Ovary (tissue), 7 donors: ENCODE measurements at regions not wholly inside any gene's neighbourhood (a gene's known extent, or its start where the extent isn't known, plus 50 kb on each side); places are given as distances from the start of the nearest gene placed in this dataset.

Source experiments
- DNase-seq, 5 donors: peaks; one replicate each; pipeline ENCODE4 v3.0.0-alpha.2; 2019 to 2020
- H3K27ac ChIP-seq, 2 donors: fragments of 200-600 bp; one replicate each; pipeline versions ENCODE4 v1.5.1 to v1.8.0; 2019 to 2022
- H3K27me3 ChIP-seq: fragments of 200-600 bp; one replicate; pipeline ENCODE4 v1.8.0; 2022
- H3K36me3 ChIP-seq: fragments of 200-600 bp; sonication (generic); one replicate; pipeline ENCODE4 v1.5.1; 2019
- H3K4me1 ChIP-seq: one replicate; pipeline ENCODE4 v1.8.1; 2013; ENCODE audit warnings: mild to moderate bottlenecking, moderate library complexity; ENCODE audit not compliant: insufficient read depth
- H3K4me3 ChIP-seq: fragments of 200-600 bp; sonication (generic); one replicate; pipeline ENCODE4 v1.5.1; 2017
- H3K9me3 ChIP-seq, 2 donors: fragments of 200-600 bp in 1 of 2; sonication (generic) in 1 of 2; one replicate each; pipeline versions ENCODE4 v1.5.1 to v1.8.1; 2013 to 2019; ENCODE audit warnings: mild to moderate bottlenecking in 1 of 2, moderate library complexity in 1 of 2
- EP300 ChIP-seq: sonication (generic); formaldehyde crosslinking; IDR thresholded peaks from one replicate; pipeline ENCODE4 v1.6.1; 2017; ENCODE audit warnings: antibody characterized with exemption
- POLR2A ChIP-seq: fragments of 450-650 bp; IDR thresholded peaks from one replicate; pipeline ENCODE4 v1.6.1; 2017; ENCODE audit warnings: antibody characterized with exemption, mild to moderate bottlenecking, moderate library complexity
- WGBS, 3 donors: extraction: QIAGEN DNeasy Blood & Tissue Kit in 1 of 3; methylation state at CpG; one replicate each; pipeline versions ENCODE4 v1.1.5 to v1.1.7; 2013 to 2017; 5-methylcytosine and 5-hydroxymethylcytosine counted together
- intact Hi-C, 4 donors: fragments of 100-400 bp; cut with DNase I; formaldehyde crosslinking; loops; one replicate each; pipeline versions ENCODE4 v1.11.0 to v1.15.1; 2022 to 2023
- TF ChIP-seq, protein P1 (sequence below), 3 donors: fragments of 450-650 bp in 2 of 3; fragments of 200-600 bp in 1 of 3; IDR thresholded peaks; one replicate each; pipeline versions ENCODE4 v1.5.1 to v1.8.0; 2016 to 2022; ENCODE audit warnings: antibody characterized with exemption in 3 of 3, mild to moderate bottlenecking in 1 of 3
- donor health status: DM: no; HTN: no; CAD: no; lungs with moderate emphysema.
- donor health status: DM: no; HTN: no; CAD: no.
- donor health status: Bipolar disorder and iron deficiency.
- donor health status: DM: no; HTN: no; CAD: no.
- donor health status: DM: yes; HTN: yes; CAD: no.

DNA sequence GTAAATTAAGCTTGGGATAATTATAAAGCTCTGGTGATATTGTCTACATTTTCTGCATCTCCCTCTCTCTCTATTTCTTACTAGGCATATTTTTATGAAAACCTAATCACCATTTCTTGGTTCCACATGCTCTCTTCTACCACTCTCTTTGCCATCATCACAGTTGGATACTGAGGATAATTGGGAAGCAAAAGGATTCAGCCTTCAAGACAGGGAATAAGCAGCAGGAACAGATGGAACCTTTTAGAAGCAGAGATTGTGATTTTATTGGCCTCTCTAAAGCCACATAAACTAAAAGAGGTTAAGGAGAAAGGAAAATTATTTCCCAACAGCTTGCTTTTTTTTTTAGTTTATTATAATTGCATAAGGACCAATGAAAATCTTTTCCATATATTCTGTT, 226.3 kb upstream of the SPHKAP start:
- TF ChIP-seq EP300: no peak
- TF ChIP-seq, protein P1, sequence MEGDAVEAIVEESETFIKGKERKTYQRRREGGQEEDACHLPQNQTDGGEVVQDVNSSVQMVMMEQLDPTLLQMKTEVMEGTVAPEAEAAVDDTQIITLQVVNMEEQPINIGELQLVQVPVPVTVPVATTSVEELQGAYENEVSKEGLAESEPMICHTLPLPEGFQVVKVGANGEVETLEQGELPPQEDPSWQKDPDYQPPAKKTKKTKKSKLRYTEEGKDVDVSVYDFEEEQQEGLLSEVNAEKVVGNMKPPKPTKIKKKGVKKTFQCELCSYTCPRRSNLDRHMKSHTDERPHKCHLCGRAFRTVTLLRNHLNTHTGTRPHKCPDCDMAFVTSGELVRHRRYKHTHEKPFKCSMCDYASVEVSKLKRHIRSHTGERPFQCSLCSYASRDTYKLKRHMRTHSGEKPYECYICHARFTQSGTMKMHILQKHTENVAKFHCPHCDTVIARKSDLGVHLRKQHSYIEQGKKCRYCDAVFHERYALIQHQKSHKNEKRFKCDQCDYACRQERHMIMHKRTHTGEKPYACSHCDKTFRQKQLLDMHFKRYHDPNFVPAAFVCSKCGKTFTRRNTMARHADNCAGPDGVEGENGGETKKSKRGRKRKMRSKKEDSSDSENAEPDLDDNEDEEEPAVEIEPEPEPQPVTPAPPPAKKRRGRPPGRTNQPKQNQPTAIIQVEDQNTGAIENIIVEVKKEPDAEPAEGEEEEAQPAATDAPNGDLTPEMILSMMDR (IDR thresholded peaks at IDR 0.05): no peak
- no peak for TF ChIP-seq POLR2A
- Histone ChIP-seq H3K4me1 (no peaks in the 10 kb centered on the region), H3K27ac (no peak overlapping the region), H3K4me3 (no peak overlapping the region), H3K27me3 (no peaks in the 10 kb centered on the region), H3K36me3 (no peaks in the 10 kb centered on the region), H3K9me3 (no peaks in the 10 kb centered on the region)
- no peak for DNase-seq
- intact Hi-C loops: no loop called here

DNA sequence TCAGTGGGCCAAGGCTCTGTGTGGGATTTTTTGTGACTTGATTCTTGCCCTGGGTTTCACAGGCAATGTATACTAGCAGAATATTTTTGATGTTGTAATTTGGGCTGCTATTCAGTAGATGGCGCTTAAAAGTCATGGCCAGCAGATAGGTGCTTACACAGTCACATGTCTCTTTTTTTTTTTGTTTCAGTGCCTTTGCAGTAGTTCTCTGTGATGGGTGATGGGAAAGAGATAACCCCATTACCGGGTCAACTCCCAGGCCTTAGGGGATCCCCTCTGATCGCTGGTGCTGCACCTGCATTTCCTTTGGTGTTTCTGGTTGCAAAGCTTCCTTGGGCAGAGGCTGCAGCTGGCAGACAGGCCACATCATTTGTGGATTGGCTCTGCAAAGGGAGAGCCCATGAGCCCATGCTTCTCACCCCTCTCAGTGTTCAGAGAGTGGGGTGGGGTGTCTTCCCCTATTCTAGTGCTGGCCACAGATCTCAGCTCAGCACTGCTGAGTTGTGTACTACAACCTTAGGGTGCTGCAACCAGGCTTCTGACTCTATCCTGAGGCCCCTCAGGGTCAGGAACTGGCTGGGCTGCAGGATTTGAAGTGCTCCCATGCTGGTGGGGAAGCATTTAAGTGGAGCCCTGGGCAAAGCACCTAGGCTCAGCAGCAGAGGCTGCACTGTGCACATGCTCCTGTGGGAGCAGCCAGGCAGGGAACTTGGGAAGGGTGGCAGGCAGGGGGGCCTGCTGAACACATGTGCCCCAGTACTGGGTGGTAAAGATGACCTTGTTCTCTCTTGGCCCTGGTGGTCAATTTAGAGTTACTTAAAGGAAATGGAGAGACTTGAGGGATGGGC, 219.8 kb upstream of the SPHKAP start:
- no peak overlapping the region for H3K4me3 ChIP-seq
- H3K9me3 ChIP-seq: no peaks in the 10 kb centered on the region
- H3K27me3 ChIP-seq: no peaks in the 10 kb centered on the region
- H3K27ac ChIP-seq: no peak overlapping the region
- DNase-seq: no peak
- no peaks in the 10 kb centered on the region for H3K36me3 ChIP-seq
- 69 to 95% (median 79%) methylated on average over 3 of the region's 3 CpGs for WGBS, 3 donors
- no peaks in the 10 kb centered on the region for H3K4me1 ChIP-seq
- TF ChIP-seq EP300 (no peak), POLR2A (no peak)
- TF ChIP-seq, protein P1 (IDR thresholded peaks at IDR 0.05): no peak
- intact Hi-C loops: no loop called here

DNA sequence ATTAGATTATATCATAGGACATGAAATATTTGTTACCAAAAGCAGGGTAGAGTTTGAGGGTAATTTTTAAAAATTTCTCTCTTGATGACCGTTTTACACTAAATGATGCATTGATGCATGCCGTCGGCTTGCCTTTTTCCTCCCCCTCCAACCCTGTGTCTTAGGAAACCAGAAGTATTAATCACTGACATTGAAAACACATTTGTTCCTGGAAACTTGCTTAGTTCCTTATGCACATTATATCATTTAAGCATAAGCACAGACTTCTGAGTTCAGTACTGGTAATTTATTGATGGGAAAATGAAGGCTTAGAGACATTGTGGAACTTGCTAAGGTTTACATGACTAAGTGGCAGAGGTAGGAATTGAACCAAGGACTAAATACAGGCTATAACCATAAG, 206.3 kb upstream of the SPHKAP start:
- H3K36me3 ChIP-seq: no peaks in the 10 kb centered on the region
- no peaks in the 10 kb centered on the region for H3K27me3 ChIP-seq
- TF ChIP-seq, protein P1 (IDR thresholded peaks at IDR 0.05): no peak
- no peak for TF ChIP-seq EP300
- TF ChIP-seq POLR2A: no peak
- WGBS, 3 donors: 84 to 89% (median 86%) methylated on average over 3 of the region's 3 CpGs
- H3K4me1 ChIP-seq: no peaks in the 10 kb centered on the region
- H3K9me3 ChIP-seq: no peaks in the 10 kb centered on the region
- H3K27ac ChIP-seq: no peak overlapping the region
- intact Hi-C loops: no loop called here
- no peak for DNase-seq
- H3K4me3 ChIP-seq: no peak overlapping the region

DNA sequence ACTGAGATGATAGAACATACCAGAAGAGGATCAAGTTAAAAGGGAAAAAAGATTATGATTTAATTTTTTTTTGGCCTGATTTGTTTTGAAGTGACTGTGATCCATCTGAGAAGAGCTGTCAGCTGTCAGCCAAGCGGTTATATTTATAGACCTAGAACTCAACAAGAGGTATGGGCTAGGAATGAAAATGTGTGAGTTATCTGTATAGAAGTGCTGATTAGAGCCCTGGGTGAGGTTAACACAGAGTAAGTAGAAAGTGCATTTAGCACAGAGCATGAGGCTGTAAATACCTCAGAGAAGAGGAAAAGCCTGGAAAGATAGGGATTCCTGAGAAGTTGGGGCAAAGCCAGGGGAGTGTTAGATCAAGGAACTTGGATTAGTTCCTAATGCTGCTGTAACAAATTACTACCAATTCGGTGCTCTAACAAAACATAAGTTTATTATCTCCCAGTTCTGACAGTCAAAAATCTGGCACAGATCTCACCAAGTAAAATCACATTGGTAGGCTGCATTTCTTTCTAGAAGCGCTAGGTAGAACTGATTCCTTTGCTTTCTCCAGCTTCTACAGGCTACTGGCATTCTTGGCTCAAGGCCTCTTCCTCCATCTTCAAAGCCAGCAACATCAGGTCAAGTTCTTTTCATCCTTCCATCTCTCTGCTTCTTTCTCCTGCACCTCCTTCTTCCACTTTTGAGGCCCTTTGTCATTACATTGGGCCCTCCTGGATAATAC, 197.4 kb upstream of the SPHKAP start:
- TF ChIP-seq POLR2A (no peak), EP300 (no peak)
- TF ChIP-seq, protein P1 (IDR thresholded peaks at IDR 0.05): no peak
- Histone ChIP-seq H3K4me1 (no peaks in the 10 kb centered on the region), H3K36me3 (no peaks in the 10 kb centered on the region), H3K27me3 (no peaks in the 10 kb centered on the region), H3K9me3 (no peaks in the 10 kb centered on the region), H3K4me3 (no peak overlapping the region), H3K27ac (no peak overlapping the region)
- peak in 1 of 5 donors; percentile 18 for DNase-seq
- 24 to 53% (median 41%) methylated on average over 3 of the region's 3 CpGs for WGBS, 3 donors
- intact Hi-C loops: no loop called here
